ENCODE measurements at regions not wholly inside any gene's neighbourhood (a gene's known extent, or its start where the extent isn't known, plus 50 kb on each side); places are given as distances from the start of the nearest gene placed in this dataset.
"Not testable (repeated sequence)": the region's sequence is repeated elsewhere in the genome, so short reads cannot be mapped to it uniquely, and the experiment has no call there.

GRCh38 chr7:68720697-68721096 lies 877.6 kb upstream of the AUTS2 start:
- 85% methylated on average over 5 of the region's 5 CpGs for WGBS
- no peaks in the 10 kb centered on the region for H3K36me3 ChIP-seq
- no peaks in the 10 kb centered on the region for H3K9me3 ChIP-seq
- no peak for DNase-seq (ENCODE audit: low spot score in 2 of 2)
- peaks cover 5% of the 10 kb centered on the region for H3K4me1 ChIP-seq
- H3K4me3 ChIP-seq = no peak overlapping the region
- H3K27me3 ChIP-seq = peaks cover 3% of the 10 kb centered on the region
- H3K27ac ChIP-seq = no peak overlapping the region
- no peak for TF ChIP-seq CTCF (IDR thresholded peaks at IDR 0.05)
- no peak for TF ChIP-seq POLR2AphosphoS5 (IDR thresholded peaks at IDR 0.05)
- TF ChIP-seq POLR2A (IDR thresholded peaks at IDR 0.05) = no peak
- TF ChIP-seq EP300 (IDR thresholded peaks at IDR 0.05) = no peak

GRCh38 chr7:68722044-68722443 lies 876.2 kb upstream of the AUTS2 start:
- H3K9me3 ChIP-seq = no peaks in the 10 kb centered on the region
- peaks cover 5% of the 10 kb centered on the region for H3K4me1 ChIP-seq
- DNase-seq (ENCODE audit: low spot score in 2 of 2) = no peak
- no peaks in the 10 kb centered on the region for H3K36me3 ChIP-seq
- no peak overlapping the region for H3K4me3 ChIP-seq
- H3K27me3 ChIP-seq = peaks cover 3% of the 10 kb centered on the region
- H3K27ac ChIP-seq = no peak overlapping the region
- no peak for TF ChIP-seq EP300 (IDR thresholded peaks at IDR 0.05)
- TF ChIP-seq CTCF (IDR thresholded peaks at IDR 0.05) = no peak
- TF ChIP-seq POLR2A (IDR thresholded peaks at IDR 0.05) = no peak
- no peak for TF ChIP-seq POLR2AphosphoS5 (IDR thresholded peaks at IDR 0.05)
- WGBS = 75% methylated on average over 1 of the region's 1 CpG

- no peak overlapping the region for H3K27ac ChIP-seq
- no peak overlapping the region for H3K4me3 ChIP-seq
- no peak for TF ChIP-seq CTCF (IDR thresholded peaks at IDR 0.05)
- DNase-seq (ENCODE audit: low spot score in 2 of 2) = no peak
- H3K36me3 ChIP-seq = no peaks in the 10 kb centered on the region
- 50% methylated on average over 6 of the region's 6 CpGs for WGBS
- no peaks in the 10 kb centered on the region for H3K9me3 ChIP-seq
- H3K4me1 ChIP-seq = no peaks in the 10 kb centered on the region
- H3K27me3 ChIP-seq = peaks cover 3% of the 10 kb centered on the region
Observed at GRCh38 chr7:68724965-68725364, 873.3 kb upstream of the AUTS2 start.

- 87% methylated on average over 12 of the region's 12 CpGs for WGBS
- Histone ChIP-seq H3K4me3 (no peak overlapping the region), H3K9me3 (no peaks in the 10 kb centered on the region), H3K4me1 (no peaks in the 10 kb centered on the region), H3K27me3 (peaks cover 3% of the 10 kb centered on the region), H3K27ac (no peak overlapping the region), H3K36me3 (no peaks in the 10 kb centered on the region)
- DNase-seq (ENCODE audit: low spot score in 2 of 2) = no peak
- TF ChIP-seq EP300 (IDR thresholded peaks at IDR 0.05) = no peak
- TF ChIP-seq POLR2AphosphoS5 (IDR thresholded peaks at IDR 0.05) = no peak
- no peak for TF ChIP-seq POLR2A (IDR thresholded peaks at IDR 0.05)
- no peak for TF ChIP-seq CTCF (IDR thresholded peaks at IDR 0.05)
Observed at GRCh38 chr7:68725843-68726785, 872.2 kb upstream of the AUTS2 start.

DNA sequence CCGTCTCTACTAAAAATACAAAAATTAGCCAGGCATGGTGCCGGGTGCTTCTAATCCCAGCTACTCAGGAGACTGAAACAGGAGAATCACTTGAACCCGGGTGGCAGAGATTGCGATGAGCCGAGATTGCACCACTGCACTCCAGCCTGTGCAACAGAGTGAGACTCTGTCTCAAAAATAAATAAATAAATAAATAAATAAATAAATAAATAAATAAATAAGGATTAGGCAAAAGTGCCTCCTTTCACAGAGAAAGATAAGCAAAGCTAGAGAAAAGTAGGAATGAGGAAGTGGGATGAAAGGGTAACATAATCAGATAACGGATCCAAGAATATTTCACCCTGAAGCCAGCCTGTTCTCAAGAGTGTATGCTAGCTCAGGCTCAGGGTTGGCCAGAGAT lies 869.6 kb upstream of the AUTS2 start:
- DNase-seq (ENCODE audit: low spot score in 2 of 2); H3K9me3 ChIP-seq; H3K4me3 ChIP-seq; H3K36me3 ChIP-seq; H3K27me3 ChIP-seq; H3K4me1 ChIP-seq; H3K27ac ChIP-seq: not testable (repeated sequence)
- 86% methylated on average over 6 of the region's 6 CpGs for WGBS
